HG03108 (cell line): ENCODE measurements at regions not wholly inside any gene's neighbourhood (a gene's known extent, or its start where the extent isn't known, plus 50 kb on each side); places are given as distances from the start of the nearest gene placed in this dataset.
"Not testable (repeated sequence)": the region's sequence is repeated elsewhere in the genome, so short reads cannot be mapped to it uniquely, and the experiment has no call there.

ENCODE experiments used
- ATAC-seq: cut with Tn5 transposase; IDR thresholded peaks from one replicate; pipeline ENCODE4 v1.9.1; 2021; ENCODE audit warnings: moderate library complexity; ENCODE audit not compliant: unreplicated experiment

GRCh38 chr4:148692242-148692641, 250.0 kb upstream of the NR3C2 start:
- ATAC-seq = no peak

DNA sequence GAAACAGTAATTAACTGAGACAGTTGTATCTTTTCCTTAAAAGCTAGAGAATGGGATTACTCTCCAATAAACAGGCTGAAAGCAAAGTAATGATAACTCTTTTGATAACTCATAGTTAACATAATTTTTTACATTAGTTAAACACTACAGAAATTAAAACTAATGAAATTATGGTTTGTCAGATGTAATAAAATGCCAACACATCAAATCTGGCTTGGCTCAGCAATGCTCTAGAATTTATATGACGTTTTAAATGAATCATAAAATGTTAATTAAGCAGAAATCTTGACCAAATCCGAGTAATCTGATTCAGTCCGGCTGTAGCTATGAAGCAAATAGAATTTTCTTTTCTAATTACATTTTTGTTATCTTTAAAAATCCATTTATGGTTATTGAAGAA, 244.2 kb upstream of the NR3C2 start:
- no peak for ATAC-seq

DNA sequence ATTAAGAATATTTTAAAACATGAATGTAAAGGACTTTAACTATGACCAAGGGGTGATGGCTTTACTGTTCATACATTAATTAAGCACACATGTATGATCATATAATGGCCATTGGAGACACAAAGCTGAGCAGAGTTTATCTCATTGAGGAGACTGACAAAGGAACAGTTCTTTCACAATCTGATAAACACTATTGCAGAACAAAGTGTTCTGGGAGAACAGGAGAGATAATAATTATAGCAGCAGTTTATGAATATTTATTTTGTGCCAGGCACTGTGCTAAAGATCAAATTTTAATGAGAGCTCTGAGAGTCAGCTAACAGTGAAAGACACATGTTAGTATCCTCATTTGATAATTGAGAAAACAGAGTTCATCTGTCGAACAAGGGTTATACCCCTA, 242.4 kb upstream of the NR3C2 start:
- no peak for ATAC-seq

DNA sequence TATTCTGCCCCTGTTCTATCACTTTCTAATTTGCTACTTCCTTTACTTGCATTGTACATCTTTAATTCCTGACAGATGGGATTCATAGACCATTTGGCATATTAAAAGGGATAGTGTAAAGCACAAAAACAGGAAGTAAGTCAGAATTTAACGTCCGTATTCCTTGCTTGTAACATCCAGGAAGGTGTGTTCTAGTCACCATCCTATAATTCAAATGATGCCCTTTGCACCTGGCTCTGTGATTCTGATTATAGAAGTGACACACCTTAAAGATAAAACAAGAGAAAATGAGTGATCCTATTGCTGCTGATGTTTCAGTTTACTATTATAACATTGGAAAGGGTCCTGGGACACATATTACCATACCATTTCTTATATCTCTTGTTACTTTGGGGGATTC, 238.7 kb upstream of the NR3C2 start:
- no peak for ATAC-seq

GRCh38 chr4:148676344-148676743, 234.1 kb upstream of the NR3C2 start:
- no peak for ATAC-seq

DNA sequence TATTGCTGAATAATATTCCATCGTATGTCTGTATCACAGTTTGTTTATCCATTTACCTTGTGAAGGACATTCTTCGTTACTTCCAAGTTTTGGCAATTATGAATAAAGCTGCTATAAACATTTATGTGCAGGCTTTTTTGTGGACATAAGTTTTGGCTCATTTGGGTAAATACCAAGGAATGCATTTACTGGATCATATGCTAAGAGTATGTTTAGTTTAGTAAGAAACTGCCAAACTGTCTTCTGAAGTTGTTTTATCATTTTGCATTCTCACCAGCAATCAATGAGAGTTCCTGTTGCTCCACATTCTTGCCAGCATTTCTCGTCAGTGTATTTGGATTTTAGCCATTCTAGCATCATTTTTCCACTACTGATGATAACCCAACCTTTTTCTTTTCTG, 232.7 kb upstream of the NR3C2 start:
- ATAC-seq = no peak

DNA sequence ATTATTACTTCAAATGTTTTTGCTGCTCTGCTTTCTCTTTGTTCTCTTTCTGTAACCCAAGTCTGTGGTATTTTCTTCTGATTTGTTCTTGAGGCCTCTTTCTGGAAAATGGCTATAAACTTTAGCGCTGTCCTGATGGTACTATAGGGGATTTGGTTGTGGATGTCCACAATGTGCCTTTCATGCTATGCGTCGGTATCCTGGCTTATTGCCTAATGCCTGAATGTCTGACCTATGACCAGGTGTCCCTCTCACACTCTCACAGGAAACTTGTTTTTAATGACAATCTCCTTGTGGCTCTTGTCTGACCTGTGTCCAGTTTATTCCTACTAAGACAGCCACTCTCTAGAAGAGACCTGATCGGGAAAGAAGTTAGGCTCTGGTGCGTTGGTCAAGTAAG, 222.4 kb upstream of the NR3C2 start:
- no peak for ATAC-seq

DNA sequence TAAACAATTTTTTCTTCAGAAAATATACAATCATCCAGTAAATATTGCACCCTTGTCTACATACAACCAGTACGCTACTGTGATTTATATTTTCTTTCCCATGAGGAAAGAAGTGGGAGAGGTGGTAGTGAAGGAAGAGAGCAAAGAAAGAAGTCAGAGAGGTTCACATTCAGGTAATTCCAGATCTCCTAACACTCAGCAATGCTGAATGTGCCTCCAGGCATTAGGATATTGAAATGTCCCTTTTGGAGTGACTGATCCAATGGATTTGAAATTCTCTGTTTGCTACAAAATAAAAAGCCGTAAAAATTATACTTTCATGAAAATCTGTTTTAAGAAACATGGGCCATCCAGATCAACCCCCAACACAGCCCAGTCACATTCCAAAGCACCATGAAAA, 211.9 kb upstream of the NR3C2 start:
- ATAC-seq = no peak

DNA sequence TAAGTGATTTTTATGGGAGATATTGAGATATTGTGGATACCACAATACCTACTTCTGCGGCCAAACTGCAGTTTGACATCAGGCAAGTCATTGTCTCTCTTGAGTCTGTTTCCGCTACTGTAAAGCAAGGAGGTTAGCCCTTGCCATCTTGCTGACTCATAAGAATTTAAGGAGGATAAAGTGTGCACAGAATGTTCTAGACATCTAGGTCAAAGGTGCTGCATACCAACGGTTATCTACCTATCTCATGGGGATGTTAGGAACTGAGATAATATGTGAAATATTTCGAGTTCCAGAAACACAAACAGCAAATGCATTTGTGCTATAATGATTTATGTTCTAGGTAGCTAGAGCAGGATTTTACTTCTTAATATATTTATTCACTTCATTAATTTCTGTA, 211.5 kb upstream of the NR3C2 start:
- ATAC-seq = no peak

DNA sequence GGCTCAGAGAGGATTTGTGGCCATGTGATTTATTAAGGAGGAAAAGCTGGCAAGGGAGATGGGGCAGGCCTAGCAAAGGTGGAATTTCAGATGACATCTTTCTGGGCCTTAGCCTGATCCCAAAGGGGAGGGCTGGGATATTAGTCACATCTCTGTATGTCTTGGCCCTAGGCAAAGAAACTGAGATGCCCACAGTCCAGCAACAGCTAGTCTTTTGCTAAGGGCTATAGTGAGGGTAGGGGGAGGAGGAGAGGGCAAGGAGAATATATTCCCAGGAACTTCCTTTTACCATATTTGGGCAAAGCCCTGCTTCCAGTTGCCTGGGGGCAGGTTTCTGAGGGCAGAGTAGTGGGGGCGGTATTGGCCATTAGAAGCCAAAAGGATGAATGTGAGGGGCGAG, 209.8 kb upstream of the NR3C2 start:
- ATAC-seq = no peak

- ATAC-seq = no peak
These were observed 207.6 kb upstream of the NR3C2 start for GRCh38 chr4:148649652-148650331.

GRCh38 chr4:148643851-148644250, 201.6 kb upstream of the NR3C2 start:
- ATAC-seq = no peak

GRCh38 chr4:148642907-148643306, 200.7 kb upstream of the NR3C2 start:
- no peak for ATAC-seq

GRCh38 chr4:148638079-148638478, 195.9 kb upstream of the NR3C2 start:
- not testable (repeated sequence) for ATAC-seq

GRCh38 chr4:148637453-148637852, 195.2 kb upstream of the NR3C2 start:
- ATAC-seq = not testable (repeated sequence)

GRCh38 chr4:148634476-148634875, 192.3 kb upstream of the NR3C2 start:
- no peak for ATAC-seq

DNA sequence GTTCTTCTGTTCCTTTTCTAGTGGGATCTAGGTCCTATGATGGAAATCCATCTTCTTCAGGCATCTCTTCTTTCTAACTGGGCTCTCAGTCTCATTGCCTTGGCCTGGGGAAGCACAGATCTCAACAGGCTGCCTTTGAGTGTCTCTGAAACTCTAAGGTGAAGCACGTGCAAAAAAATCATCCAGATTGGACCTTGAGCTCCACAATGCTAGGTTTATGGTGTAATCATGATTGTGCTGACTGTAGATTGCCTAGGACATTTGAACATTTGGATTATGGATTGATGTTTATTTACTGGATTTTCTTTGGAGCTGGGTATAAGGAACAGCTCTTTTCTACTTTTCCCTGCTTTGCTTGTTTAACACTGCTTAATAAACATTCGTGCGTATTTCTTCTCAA, 191.5 kb upstream of the NR3C2 start:
- no peak for ATAC-seq

- ATAC-seq = no peak
These were observed 190.3 kb upstream of the NR3C2 start for GRCh38 chr4:148632476-148632875.

GRCh38 chr4:148630051-148630450, 187.8 kb upstream of the NR3C2 start:
- no peak for ATAC-seq

- no peak for ATAC-seq
These were observed 176.6 kb upstream of the NR3C2 start for GRCh38 chr4:148618856-148619255.

DNA sequence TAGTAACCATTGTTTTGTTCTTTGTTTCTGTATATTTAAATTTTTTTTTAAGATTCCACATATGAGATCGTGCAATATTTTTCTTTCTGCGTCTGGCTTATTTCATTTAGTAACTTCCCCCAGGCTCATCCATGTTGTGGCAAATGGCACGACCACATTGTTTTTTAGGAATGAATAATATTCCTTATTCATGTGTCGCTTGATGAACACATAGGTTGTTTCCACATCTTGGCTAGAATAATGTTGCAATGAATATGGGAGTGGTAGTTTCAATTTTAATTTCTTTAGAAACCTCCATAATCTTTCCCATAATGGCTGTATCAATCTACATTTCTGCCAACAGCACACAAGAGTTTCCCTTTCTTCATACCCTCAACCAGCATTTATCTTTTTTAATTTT, 166.8 kb upstream of the NR3C2 start:
- ATAC-seq = no peak

DNA sequence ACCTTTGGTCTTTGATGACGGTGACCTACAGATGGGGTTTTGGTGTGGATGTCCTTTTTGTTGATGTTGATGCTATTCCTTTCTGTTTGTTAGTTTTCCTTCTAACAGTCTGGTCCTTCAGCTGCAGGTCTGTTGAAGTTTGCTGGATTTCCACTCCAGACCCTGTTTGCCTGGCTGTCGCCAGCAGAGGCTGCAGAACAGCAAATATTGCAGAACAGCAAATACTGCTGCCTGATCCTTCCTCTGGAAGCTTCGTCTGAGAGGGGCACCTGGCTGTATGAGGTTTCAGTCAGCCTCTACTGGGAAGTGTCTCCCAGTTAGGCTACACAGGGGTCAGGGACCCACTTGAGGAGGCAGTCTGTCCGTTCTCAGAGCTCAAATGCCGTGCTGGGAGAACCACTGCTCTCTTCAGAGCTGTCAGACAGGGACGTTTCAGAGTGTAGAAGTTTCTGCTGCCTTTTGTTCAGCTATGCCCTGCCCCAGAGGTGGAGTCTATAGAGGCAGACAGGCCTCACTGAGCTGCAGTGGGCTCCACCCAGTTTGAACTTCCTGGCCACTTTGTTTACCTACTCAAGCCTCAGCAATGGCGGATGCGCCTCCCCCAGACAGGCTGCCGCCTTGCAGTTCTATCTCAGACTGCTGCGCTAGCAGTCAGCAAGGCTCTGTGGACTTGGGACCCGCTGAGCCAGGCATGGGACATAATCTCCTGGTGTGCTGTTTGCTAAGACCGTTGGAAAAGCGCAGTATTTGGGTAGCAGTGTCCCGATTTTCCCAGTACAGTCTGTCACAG, 156.4 kb upstream of the NR3C2 start:
- ATAC-seq = not testable (repeated sequence)

GRCh38 chr4:148589182-148589581, 147.0 kb upstream of the NR3C2 start:
- ATAC-seq = no peak
